CD4-positive, alpha-beta T cell treated with Interferon gamma for 1 hour (primary cell): ENCODE measurements at regions not wholly inside any gene's neighbourhood (a gene's known extent, or its start where the extent isn't known, plus 50 kb on each side); places are given as distances from the start of the nearest gene placed in this dataset.
"Not testable (repeated sequence)": the region's sequence is repeated elsewhere in the genome, so short reads cannot be mapped to it uniquely, and the experiment has no call there.

Experiments used
- DNase-seq: peaks from one replicate; pipeline ENCODE4 v3.0.0-alpha.2; 2020

- DNase-seq, result no peak
Observed at GRCh38 chr19:28463493-28464053, 749.4 kb downstream of the UQCRFS1 start.

- DNase-seq, result no peak
Observed at GRCh38 chr19:28457620-28458019, 755.3 kb downstream of the UQCRFS1 start.

GRCh38 chr19:28456708-28457320 is 756.1 kb downstream of the UQCRFS1 start:
- DNase-seq, result no peak

DNA sequence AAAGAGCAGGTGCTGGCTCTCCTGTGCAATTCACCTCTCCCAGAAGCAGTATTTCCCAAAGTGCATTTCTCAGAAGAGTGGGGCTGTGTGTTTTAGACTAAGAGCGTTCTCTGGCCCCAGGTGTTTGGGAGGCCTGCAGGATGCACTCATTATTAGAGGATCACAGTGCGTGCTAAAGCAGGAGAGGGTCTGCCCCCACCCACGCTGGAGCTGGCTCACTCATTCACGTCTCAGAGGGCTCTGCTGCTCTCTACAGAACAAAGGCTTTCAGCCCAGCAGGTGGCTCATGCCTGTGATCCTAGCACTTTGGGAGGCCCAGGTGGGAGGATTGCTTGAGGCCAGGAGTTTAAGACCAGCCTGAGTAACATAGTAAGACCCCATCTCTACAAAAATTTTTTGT is 756.7 kb downstream of the UQCRFS1 start:
- no peak for DNase-seq

GRCh38 chr19:28454083-28454482 is 758.9 kb downstream of the UQCRFS1 start:
- DNase-seq, result no peak

GRCh38 chr19:28453420-28453819 is 759.5 kb downstream of the UQCRFS1 start:
- DNase-seq, result no peak

DNA sequence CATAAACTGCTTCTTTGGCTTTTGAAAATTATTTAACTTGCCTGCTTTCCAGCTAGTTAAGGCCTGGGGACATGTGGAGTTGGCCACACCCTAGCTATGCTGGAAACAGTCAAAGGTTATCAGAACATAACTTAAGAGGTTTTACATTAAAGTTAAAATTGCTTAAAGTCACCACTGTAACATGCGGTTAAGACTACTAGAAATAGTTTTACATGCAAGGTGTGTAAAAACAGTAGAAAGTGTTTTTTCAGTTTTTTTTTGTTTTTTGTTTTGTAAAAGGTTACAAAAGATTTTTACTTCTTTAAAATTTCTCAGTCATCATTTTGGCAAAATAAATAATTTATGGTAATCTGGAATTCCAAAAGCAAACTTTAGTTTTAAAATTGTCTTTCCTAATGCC is 763.1 kb downstream of the UQCRFS1 start:
- no peak for DNase-seq

- DNase-seq, result no peak
Observed at GRCh38 chr19:28446511-28446910, 766.4 kb downstream of the UQCRFS1 start.

- no peak for DNase-seq
Observed at GRCh38 chr19:28445826-28446225, 767.1 kb downstream of the UQCRFS1 start.

GRCh38 chr19:28444362-28444761 is 768.6 kb downstream of the UQCRFS1 start:
- DNase-seq, result no peak

DNA sequence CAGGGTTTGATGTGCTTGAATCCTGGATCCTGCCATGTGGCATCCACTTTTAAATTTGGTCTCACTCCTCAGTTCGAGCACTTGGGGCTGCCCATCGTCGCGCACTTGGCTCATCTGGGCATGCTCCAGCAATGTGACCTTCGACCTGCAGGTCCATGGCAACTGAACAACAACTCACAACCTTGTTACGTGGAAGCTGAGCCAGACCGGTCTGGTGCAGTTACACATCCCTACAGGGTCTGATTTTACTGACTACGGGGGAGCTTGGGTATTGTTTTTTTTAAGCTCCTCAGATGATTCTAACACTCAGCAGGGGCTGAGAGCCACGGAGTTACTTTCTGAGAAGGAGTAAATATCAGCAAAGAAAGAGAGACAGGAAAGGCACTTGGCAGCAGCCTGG is 769.6 kb downstream of the UQCRFS1 start:
- DNase-seq, result no peak

- DNase-seq, result no peak
Observed at GRCh38 chr19:28437390-28438346, 775.3 kb downstream of the UQCRFS1 start.

DNA sequence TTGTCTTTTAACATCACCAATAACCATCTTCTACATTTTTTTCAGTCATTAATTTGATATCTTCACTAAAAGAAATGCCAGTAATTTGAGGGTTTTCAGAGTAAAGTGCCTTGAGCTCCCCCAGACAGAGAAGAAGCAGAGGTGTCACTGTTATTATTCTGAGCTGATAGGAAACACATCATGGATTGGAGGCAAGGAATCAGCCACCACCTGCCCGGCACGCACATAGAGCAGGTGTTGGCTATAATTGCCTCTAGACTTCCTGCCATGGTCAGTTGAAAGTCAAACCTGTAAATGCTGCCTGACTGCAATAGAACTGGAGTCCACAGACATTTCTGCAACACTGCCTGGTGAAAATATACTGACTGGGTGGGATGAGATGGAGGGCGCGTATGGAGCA is 776.6 kb downstream of the UQCRFS1 start:
- no peak for DNase-seq

DNA sequence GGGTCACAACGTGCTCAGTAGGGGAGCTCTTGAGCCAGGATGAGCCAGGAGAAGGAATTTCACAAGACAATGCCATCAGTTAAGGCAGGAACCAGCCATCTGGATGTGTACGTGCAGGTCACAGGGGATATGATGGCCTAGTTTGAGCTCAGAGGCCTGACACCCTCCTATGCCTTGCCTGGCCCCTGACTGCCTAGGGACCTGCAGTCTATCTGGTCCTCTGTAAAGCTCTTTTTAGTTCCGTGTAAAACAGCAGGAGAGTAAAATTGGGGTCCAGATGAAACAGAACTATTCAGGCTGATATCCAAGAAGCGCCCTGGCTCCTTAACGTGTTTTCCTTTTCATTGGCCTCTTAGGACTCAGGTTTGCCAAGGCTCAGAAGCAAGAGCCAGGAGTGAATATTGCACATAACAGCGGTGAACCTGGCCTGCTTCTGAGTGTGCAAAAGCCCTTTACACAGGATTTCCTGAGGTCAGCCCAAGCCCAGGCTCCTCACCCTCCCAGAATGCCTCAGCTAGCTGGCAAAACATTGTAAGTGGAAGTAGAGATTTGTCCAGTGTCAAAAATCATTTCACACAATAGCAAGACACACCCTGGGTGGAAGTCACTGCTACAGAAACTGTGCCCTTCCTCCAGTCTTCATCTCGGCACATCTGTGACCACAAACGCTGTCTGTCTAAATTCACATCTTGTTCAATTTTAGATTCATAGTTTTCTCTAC is 777.2 kb downstream of the UQCRFS1 start:
- no peak for DNase-seq

DNA sequence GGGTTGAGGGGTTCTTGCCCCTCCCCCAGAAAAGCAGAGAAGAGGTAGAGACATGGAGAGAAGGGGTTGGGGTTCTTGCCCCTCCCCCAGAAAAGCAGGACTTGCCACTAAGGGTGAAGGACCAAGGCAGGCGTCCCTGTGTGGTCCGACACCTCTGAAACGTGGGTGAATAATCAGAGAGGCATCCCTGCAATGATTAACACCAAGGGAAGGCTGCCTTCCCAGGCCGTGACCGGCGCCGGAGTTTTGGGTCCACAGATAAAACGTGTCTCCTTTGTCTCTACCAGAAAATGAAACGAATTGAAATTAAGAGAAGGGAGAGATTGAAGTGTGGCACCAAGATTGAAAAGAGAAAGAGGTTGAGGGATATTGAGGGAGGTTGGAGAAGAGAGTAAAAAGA is 778.2 kb downstream of the UQCRFS1 start:
- not testable (repeated sequence) for DNase-seq

GRCh38 chr19:28434365-28434764 is 778.6 kb downstream of the UQCRFS1 start:
- DNase-seq, result not testable (repeated sequence)

GRCh38 chr19:28433166-28433565 is 779.8 kb downstream of the UQCRFS1 start:
- DNase-seq, result not testable (repeated sequence)

DNA sequence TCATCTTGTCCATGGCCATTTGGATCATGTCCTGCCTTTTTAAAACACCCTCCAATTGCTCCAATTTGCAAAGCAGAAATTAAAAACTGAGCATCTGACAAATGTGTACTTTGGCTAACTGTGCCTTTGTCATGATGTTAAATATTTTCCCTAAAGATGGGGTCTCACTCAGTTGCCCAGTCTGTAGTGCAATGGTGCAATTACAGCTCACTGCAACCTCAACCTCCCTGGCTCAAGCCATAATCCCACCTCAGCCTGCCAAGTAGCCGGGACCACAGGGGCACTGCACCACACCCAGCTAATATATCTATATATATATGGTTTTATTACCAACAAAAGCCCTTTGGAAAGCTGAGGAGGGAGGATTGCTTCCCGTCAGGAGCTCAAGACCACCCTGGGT is 782.7 kb downstream of the UQCRFS1 start:
- no peak for DNase-seq

GRCh38 chr19:28429356-28429755 is 783.6 kb downstream of the UQCRFS1 start:
- no peak for DNase-seq

DNA sequence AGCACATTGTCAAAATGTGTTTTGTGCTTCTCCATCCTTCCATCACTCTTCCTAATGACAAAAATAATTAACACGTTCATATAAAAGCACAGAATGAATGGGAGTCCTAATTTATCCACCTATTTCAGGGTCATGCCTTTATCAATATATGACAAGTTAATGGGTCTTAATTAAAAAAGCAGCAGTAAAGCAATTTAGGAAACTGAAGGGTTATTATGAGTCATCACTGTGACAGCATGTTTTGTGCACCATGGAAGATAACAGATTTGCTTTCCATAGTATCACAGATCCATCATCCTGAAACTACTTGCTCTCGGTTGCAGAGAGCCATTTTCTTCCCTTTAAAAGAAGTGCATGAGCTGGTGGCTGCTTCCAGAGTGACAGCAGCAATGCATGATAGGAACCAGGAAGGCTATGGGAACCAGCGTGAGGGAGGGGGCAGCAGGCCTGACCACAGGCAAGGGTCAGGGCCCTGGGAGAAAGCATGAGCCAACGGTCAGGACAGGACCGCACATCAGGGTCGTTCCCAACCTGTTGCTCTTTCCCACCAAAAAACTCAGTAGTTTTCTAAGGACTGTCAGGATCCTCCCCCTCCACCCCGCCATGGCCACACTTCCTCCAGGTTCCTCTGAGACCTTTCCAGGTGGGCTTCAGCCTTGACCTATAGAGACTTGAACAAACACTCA is 784.1 kb downstream of the UQCRFS1 start:
- DNase-seq, result no peak

GRCh38 chr19:28427376-28428083 is 785.4 kb downstream of the UQCRFS1 start:
- DNase-seq, result no peak

GRCh38 chr19:28426730-28427225 is 786.2 kb downstream of the UQCRFS1 start:
- DNase-seq, result no peak
